ENCODE measurements at regions not wholly inside any gene's neighbourhood (a gene's known extent, or its start where the extent isn't known, plus 50 kb on each side); places are given as distances from the start of the nearest gene placed in this dataset.

GRCh38 chr1:194078765-194079164 lies 892.4 kb upstream of the B3GALT2 start:
- no peak for ATAC-seq

GRCh38 chr1:194076646-194077045 lies 890.2 kb upstream of the B3GALT2 start:
- FAIRE-seq (no peak), DNase-seq (ENCODE audit: low read depth in 1 of 2, low spot score in 1 of 2) (no peak), ATAC-seq (no peak)
- ChIA-PET POLR2A (no interaction called here), CTCF (no interaction called here)
- Histone ChIP-seq H3K4me1 (no peaks in the 10 kb centered on the region; the same call in 2 of the 3 replicates), H3K9me3 (no peaks in the 10 kb centered on the region), H3K4me2 (no peak overlapping the region), H3K4me3 (no peak overlapping the region), H3K27ac (no peak overlapping the region)
- WGBS (ENCODE audit: missing lambda C conversion rate): 0% methylated on average over 1 of the region's 1 CpG
- no peak for TF ChIP-seq HES2 (IDR thresholded peaks at IDR 0.05)
- no peak for TF ChIP-seq PBX3 (IDR thresholded peaks at IDR 0.05)
- TF ChIP-seq CEBPB (IDR thresholded peaks at IDR 0.05): no peak
- TF ChIP-seq HOXB5 (CRISPR knock-in tag; IDR thresholded peaks at IDR 0.05): no peak
- TF ChIP-seq HMGXB4 (CRISPR knock-in tag; IDR thresholded peaks at IDR 0.05; ENCODE audit: borderline replicate concordance): no peak
- no peak for TF ChIP-seq CTCF (IDR thresholded peaks at IDR 0.05)
- no peak for TF ChIP-seq E2F6 (IDR thresholded peaks at IDR 0.05; ENCODE audit: borderline replicate concordance, low read depth)
- no peak for TF ChIP-seq JUNB (IDR thresholded peaks at IDR 0.05)
- no peak for TF ChIP-seq CBX8 (IDR thresholded peaks at IDR 0.05)
- no peak for TF ChIP-seq EHMT2 (IDR thresholded peaks at IDR 0.05; ENCODE audit: low read depth)

More at GRCh38 chr1:194078765-194079164, 892.4 kb upstream of the B3GALT2 start:
- DNase-seq (ENCODE audit: low read depth in 1 of 2, low spot score in 1 of 2) (no peak), FAIRE-seq (no peak)
- Histone ChIP-seq H3K4me2 (no peak overlapping the region), H3K4me3 (no peak overlapping the region), H3K4me1 (no peaks in the 10 kb centered on the region; the same call in 2 of the 3 replicates), H3K27ac (no peak overlapping the region), H3K9me3 (no peaks in the 10 kb centered on the region)
- 92% methylated on average over 1 of the region's 1 CpG for WGBS (ENCODE audit: missing lambda C conversion rate)
- TF ChIP-seq ELK1 (IDR thresholded peaks at IDR 0.05; ENCODE audit: low read depth, low read length) (no peak), TP53 (CRISPR knock-in tag; IDR thresholded peaks at IDR 0.05) (no peak), FOSB (CRISPR knock-in tag; IDR thresholded peaks at IDR 0.05) (no peak), CHD2 (IDR thresholded peaks at IDR 0.05; ENCODE audit: low read length, partially characterized antibody) (no peak), HOXB5 (CRISPR knock-in tag; IDR thresholded peaks at IDR 0.05) (no peak), JUN (IDR thresholded peaks at IDR 0.05) (no peak), ZC3H11A (IDR thresholded peaks at IDR 0.05) (no peak), ZNF302 (CRISPR knock-in tag; IDR thresholded peaks at IDR 0.05) (no peak), PBX3 (IDR thresholded peaks at IDR 0.05) (no peak), BHLHE40 (IDR thresholded peaks at IDR 0.05; ENCODE audit: low read depth, low read length) (no peak), MYC (IDR thresholded peaks at IDR 0.05; ENCODE audit: borderline replicate concordance, low read length) (no peak), MAFK (IDR thresholded peaks at IDR 0.05; ENCODE audit: partially characterized antibody) (no peak), FOXS1 (CRISPR knock-in tag; IDR thresholded peaks at IDR 0.05) (no peak), HOXA7 (CRISPR knock-in tag; IDR thresholded peaks at IDR 0.05) (no peak), REST (IDR thresholded peaks at IDR 0.05) (no peak), JUNB (IDR thresholded peaks at IDR 0.05) (no peak)
- ChIA-PET POLR2A (no interaction called here), CTCF (no interaction called here)

Measured in A549 (cell line).